Middle frontal gyrus (tissue), 1 donor: ENCODE measurements at regions not wholly inside any gene's neighbourhood (a gene's known extent, or its start where the extent isn't known, plus 50 kb on each side); places are given as distances from the start of the nearest gene placed in this dataset.
"Not testable (repeated sequence)": the region's sequence is repeated elsewhere in the genome, so short reads cannot be mapped to it uniquely, and the experiment has no call there.

ENCODE experiments used
- DNase-seq: peaks from one replicate; pipeline ENCODE4 v3.0.0-alpha.2; 2015; ENCODE audit warnings: low spot score; ENCODE audit errors: extremely low spot score

DNA sequence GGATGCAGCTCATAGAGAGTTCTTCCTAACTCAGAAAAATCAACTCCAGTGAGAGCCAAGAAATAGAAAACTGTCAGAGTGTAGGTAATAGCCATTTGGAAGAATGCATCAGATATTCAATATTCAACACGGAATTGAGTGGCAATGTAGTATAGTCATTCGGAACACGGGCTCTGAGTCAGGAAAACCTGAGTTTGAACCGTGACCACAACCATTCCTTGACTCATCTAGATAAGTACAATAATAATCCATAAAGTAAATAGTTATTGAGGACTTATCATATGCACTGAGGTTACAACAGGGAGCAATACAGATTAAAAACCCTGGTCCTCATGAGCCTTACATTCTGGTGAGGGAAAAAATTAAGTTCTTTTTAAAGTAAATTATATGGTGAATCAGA lies 62.6 kb upstream of the PHF21A start:
- DNase-seq, result no peak

DNA sequence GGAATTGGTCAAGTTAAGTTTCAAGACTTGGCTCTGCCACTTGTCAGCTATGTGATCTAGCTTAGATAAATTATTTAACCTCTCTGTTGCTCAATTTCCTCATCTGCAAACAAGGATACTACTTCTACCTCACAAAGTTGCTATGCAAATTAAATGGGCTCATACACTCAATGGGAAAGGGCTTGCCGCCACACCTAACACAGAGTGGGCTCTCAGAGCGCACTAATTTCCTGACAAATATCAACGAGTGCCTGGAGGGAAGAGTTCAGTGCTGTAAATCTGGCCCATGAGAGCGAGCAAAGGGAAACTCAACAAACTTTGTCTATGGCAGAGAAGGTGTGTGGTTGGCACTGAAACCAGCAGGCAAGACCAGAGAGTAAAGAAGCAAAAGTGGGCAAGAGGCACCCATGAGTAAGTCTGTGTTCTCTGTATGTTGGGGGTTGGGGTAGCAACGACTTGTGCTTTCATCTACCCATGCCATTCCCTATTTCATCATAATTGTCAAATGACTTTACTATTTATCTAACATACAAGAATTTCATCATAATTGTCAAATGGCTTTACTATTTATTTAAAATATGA lies 60.7 kb upstream of the PHF21A start:
- DNase-seq, result no peak

DNA sequence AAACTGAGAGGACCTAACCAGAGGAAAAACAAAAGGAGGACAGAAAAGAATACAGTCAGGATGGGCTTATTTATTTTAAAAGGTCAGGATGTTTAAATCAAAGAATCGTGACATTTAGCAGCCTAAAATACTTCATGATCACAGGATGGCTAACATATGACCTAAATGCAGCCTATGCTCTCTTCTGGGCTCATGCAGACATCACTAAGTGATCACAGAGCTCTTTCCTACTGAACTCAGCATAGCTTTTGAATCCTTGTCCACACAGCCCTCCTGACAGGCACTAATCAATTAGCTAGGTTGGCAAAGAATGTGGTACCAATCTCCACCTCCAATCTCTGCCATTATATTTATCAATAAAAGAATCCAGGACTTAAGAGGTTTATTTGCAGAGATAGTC lies 60.1 kb upstream of the PHF21A start:
- DNase-seq, result no peak

DNA sequence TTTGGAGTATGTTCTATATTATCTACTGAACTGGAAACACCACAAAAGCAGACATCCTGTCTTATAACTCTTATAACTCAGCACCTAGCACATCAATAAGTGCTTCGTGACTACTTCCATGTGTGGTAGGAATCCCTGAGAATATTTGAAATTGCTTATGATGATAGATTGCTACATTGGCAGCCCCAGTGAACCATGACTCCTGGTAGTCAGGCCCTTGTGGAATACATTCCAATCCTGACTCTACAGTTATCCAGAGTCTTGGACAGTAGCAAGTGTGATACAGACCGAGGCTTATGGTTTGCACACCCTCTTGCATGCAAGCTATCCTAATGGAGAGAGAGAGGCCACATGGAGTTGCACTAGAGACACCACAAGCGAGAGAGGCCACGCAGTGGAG lies 59.5 kb upstream of the PHF21A start:
- DNase-seq, result no peak

DNA sequence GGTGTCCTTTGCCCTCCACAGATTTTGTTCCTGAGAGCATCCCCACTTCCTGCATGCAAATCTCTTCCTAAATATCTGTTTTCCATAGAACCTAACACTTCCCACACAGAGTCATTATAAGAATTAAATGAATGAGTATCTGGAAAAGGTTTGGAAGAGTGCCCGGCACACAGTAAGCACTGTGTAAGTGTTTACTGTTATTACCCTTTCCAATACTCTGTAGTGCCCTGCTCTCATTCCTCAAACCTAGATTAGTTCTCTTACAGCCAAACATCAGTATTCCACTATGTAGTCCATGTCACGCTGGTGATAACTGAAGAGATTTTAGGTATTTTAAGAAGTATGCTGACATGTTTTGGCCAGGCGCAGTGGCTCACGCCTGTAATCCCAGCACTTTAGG lies 57.3 kb upstream of the PHF21A start:
- no peak for DNase-seq

DNA sequence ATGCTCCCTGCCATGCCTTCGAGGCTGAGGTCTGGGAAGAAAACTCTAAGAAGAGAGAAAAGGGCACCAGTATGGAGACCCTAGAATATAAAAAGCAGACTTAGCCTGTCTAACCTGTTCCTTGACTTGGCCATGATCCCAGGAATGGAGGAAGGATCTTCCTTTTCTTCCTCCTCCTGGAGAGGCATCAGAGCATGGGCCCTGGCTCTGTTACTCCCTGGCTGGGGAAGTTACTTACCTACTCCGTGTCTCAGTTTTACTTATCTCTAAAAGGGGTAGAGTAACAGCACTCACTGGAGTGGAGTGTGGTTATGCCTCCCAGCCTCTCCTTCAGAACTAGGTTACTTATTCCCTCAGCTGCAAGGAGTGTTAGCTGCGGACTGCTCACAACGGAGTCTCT lies 55.2 kb upstream of the PHF21A start:
- no peak for DNase-seq

DNA sequence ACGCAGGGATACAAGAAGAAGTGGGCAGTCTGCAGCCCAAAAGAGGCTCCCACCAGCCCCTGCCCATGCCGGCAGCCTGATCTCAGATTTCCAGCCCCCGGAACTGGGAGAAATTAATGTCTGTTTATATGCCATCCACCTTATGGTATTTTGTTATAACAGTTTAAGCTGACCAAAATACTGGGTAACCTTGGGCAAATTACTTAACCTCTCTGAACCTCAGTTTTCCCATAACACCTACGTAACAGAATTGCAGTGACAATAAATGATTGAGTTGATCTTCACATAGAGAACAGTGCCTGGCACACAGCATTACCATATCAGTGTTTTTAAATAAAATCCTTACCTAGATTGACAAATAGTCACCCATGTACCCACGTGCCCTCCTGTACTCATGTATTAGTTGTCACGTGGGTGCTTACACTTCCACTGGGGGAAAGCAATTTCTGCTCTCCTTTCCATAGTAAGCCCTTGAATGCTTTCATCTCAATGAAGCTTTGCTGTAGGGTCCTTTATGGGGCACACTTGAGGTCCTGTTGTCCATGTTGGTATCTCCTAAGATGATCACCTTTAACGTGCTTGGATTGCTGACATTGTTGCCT lies 54.2 kb upstream of the PHF21A start:
- no peak for DNase-seq

DNA sequence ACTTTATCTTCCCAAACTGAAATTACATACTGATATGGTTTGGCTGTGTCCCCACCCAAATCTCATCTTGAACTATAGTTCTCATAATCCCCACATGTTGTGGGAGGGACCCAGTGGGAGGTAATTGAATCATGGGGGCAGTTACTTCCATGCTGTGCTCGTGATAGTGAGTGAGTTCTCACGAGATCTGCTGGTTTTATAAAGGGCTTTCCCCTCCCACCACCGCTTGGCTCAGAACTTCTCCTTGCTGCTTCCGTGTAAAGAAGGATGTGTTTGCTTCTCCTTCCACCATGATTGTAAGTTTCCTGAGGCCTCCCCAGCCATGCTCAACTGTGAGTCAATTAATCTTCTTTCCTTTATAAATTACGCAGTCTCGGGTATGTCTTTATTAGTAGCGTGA lies 50.4 kb upstream of the PHF21A start:
- DNase-seq, result not testable (repeated sequence)
